Cardiac muscle cell (in vitro differentiated cells and primary cell): ENCODE measurements at regions not wholly inside any gene's neighbourhood (a gene's known extent, or its start where the extent isn't known, plus 50 kb on each side); places are given as distances from the start of the nearest gene placed in this dataset.
A peak's percentile ranks its signal among the peaks of the same experiment; 100 is the strongest.
"Not testable (repeated sequence)": the region's sequence is repeated elsewhere in the genome, so short reads cannot be mapped to it uniquely, and the experiment has no call there.

Source experiments
- DNase-seq, 2 donors: peaks; one replicate each; pipeline versions ENCODE4 v3.0.0 to v3.0.0-alpha.2; 2010 to 2017; ENCODE audit warnings: low read depth in 1 of 2, low spot score in 1 of 2
- H3K27ac ChIP-seq: fragments of 200-600 bp; sonication (generic); 2 replicates; pipeline ENCODE4 v1.5.1; 2016
- H3K27me3 ChIP-seq: fragments of 200-600 bp; sonication (generic); 2 replicates; pipeline ENCODE4 v1.6.0; 2016; ENCODE audit warnings: control low read depth
- H3K36me3 ChIP-seq: fragments of 200-600 bp; sonication (generic); 2 replicates; pipeline ENCODE4 v1.5.1; 2016; ENCODE audit warnings: control low read depth
- H3K4me1 ChIP-seq: fragments of 200-600 bp; sonication (generic); 2 replicates; pipeline ENCODE4 v1.8.1; 2017; ENCODE audit warnings: low read depth, mild to moderate bottlenecking, mixed run types
- H3K4me3 ChIP-seq: fragments of 200-600 bp; sonication (generic); 2 replicates; pipeline ENCODE4 v1.5.1; 2016; ENCODE audit warnings: mild to moderate bottlenecking
- H3K9me3 ChIP-seq: fragments of 200-600 bp; sonication (generic); 2 replicates; pipeline ENCODE4 v1.5.1; 2017; ENCODE audit warnings: low read depth, mild to moderate bottlenecking, control low read depth
- CTCF ChIP-seq: IDR thresholded peaks from 2 replicates; pipeline ENCODE4 v1.5.1; 2012; ENCODE audit warnings: low read depth, mild to moderate bottlenecking, low read length

GRCh38 chr11:90288212-90288821 is 65.5 kb upstream of the CHORDC1 start:
- no peaks in the 10 kb centered on the region for H3K9me3 ChIP-seq
- TF ChIP-seq CTCF: peak; percentile 27
- no peaks in the 10 kb centered on the region for H3K27me3 ChIP-seq
- H3K4me1 ChIP-seq: peaks cover 8% of the 10 kb centered on the region
- DNase-seq: peak; percentile 9 to 48
- H3K4me3 ChIP-seq: no peak overlapping the region
- H3K36me3 ChIP-seq: no peaks in the 10 kb centered on the region
- no peak overlapping the region for H3K27ac ChIP-seq

GRCh38 chr11:90286640-90287039 is 63.8 kb upstream of the CHORDC1 start:
- TF ChIP-seq CTCF: no peak
- DNase-seq: no peak
- Histone ChIP-seq H3K27me3 (no peaks in the 10 kb centered on the region), H3K27ac (no peak overlapping the region), H3K4me1 (peaks cover 8% of the 10 kb centered on the region), H3K36me3 (no peaks in the 10 kb centered on the region), H3K4me3 (no peak overlapping the region), H3K9me3 (no peaks in the 10 kb centered on the region)

- no peaks in the 10 kb centered on the region for H3K9me3 ChIP-seq
- H3K27ac ChIP-seq: no peak overlapping the region
- TF ChIP-seq CTCF: no peak
- no peaks in the 10 kb centered on the region for H3K27me3 ChIP-seq
- no peaks in the 10 kb centered on the region for H3K36me3 ChIP-seq
- no peak for DNase-seq
- H3K4me3 ChIP-seq: no peak overlapping the region
- H3K4me1 ChIP-seq: peaks cover 8% of the 10 kb centered on the region
Measured at GRCh38 chr11:90284171-90284570, 61.3 kb upstream of the CHORDC1 start.

GRCh38 chr11:90282551-90283071 is 59.8 kb upstream of the CHORDC1 start:
- not testable (repeated sequence) for H3K4me1 ChIP-seq, H3K27ac ChIP-seq, DNase-seq, H3K4me3 ChIP-seq, H3K27me3 ChIP-seq, H3K9me3 ChIP-seq, H3K36me3 ChIP-seq

GRCh38 chr11:90274362-90274761 is 51.5 kb upstream of the CHORDC1 start:
- no peak for TF ChIP-seq CTCF
- Histone ChIP-seq H3K9me3 (no peaks in the 10 kb centered on the region), H3K27me3 (no peaks in the 10 kb centered on the region), H3K4me3 (no peak overlapping the region), H3K4me1 (no peaks in the 10 kb centered on the region), H3K36me3 (no peaks in the 10 kb centered on the region), H3K27ac (no peak overlapping the region)
- no peak for DNase-seq
